Kidney capillary endothelial cell (primary cell): ENCODE measurements at regions not wholly inside any gene's neighbourhood (a gene's known extent, or its start where the extent isn't known, plus 50 kb on each side); places are given as distances from the start of the nearest gene placed in this dataset.

ENCODE experiments used
- DNase-seq: peaks from one replicate; pipeline ENCODE4 v3.0.0-alpha.2; 2018; ENCODE audit warnings: low spot score

DNA sequence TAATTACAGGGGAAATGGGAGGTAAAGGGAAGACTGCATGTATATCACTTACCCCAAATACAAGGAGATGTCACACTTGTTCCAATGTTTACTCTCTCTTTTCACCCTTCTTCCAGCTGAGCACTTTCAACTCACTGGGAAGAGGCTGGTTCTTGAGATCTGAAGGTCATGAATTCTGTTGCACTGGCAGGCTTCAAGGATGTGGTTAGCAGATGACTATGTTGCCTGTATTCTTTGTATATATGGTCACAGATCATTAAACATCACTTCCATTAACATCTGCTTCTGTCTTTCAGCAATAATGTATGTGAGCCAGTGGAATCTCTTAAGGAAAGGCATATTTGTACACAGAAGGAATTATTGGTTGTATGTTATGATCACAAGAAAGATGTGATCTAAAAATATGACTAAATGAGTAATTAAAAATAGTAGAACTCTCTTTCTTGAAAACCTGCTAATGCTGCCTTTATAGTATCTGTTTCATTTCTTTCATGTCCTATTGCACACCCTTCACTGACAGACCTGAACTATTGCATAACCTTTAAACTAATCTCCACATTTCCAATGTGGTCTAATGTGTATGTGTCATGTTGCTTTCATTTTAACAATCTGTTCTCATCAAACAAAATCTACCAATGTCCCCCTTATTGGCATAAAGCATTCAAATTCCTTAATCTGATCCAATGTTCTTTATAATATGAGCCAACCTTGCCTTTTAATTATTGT is 131.4 kb upstream of the EPHA7 start:
- no peak for DNase-seq

- no peak for DNase-seq
These were observed 130.5 kb upstream of the EPHA7 start for GRCh38 chr6:93549868-93550267.

DNA sequence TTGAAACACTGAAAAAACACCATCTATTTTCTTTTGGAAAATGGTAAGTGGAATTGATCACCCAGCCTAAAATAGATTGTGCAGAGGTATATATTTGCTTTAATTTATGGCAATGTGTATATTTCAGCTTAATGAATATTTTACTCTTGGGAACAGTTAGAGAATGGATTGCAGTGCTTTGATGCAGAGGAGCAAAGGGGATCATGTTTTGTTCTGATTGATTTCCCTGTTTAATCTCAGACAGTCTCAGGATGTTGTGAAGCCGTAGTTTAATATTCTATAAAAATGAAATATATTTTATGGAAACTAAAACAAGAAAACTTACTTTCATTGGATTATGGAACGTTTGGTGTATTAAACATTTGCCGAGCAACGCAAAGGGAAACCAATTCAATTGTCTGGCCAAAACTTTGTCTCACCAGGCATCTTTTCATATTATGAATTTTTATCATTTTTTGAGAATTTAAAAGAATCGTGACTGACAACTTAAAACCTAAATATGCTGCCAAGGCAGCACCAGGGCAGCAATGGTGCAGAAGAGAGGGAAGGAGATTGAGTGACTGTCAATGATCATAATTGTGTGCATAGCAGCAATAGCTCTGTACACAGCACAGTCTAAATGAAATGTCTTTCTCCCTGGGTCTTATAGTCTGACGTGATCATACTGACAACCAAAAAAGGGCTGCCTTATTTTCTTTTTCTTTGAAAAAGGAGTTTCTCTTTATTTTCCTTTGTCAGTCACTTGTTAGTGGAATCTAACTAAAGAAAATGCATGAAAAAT is 105.5 kb upstream of the EPHA7 start:
- DNase-seq = no peak

DNA sequence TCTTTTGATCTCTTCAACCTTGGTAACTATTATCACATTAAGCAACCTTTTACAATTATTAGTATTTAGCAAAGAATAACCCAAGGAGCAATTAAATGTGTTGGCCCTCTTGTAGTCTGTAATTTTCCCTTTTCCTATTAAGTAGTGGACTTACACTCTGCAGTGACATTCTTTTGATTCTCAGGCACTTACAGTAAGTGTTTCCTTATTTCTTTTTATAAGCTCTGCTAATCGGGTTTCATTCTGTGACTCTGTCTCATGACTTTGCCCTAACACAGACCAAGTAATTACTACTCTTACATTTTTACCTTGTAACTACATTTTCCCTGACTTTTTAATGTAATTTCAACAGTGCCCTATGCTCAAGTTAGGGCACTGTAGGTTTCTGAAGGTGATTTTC is 104.0 kb upstream of the EPHA7 start:
- DNase-seq = no peak

DNA sequence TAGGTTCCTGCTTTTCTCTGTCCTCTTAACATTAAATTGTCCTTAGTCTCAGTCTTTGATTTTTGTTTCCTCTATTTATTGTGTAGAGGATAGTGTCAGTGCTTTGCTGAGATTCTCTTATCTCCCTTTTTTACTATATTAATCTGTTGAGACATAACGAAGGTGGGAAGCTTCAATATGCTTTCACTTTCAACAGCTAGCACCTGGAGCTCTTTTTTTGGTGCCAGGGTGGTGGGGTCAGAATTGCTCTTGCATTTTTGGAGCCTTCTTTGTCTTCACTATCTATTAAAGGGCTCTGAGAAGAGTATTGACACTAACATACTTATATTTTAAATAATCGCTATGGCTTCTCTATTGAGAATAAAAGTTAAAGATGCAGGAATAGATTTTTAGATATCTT is 97.1 kb upstream of the EPHA7 start:
- DNase-seq = no peak

GRCh38 chr6:93515736-93516135 is 96.4 kb upstream of the EPHA7 start:
- no peak for DNase-seq

DNA sequence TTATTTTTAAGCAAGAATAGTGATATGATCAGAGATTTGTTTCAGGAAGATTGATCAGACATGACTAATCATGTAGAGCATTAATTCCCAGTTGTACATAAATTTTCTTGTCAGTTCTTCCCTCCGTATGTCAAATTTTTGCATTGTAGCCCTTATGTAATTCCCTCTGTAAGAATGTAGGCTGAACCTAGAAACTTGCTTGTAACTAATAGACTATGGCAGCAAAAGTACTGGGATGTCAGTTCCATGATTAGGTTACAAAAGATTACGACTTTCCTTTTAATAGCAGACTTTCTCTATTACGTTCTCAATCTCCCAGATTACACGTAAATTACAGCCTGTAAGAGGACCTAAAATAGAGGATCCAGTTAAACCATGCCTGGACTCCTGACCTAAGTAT is 79.4 kb upstream of the EPHA7 start:
- no peak for DNase-seq

GRCh38 chr6:93496548-93496947 is 77.2 kb upstream of the EPHA7 start:
- peak; percentile 5 for DNase-seq

DNA sequence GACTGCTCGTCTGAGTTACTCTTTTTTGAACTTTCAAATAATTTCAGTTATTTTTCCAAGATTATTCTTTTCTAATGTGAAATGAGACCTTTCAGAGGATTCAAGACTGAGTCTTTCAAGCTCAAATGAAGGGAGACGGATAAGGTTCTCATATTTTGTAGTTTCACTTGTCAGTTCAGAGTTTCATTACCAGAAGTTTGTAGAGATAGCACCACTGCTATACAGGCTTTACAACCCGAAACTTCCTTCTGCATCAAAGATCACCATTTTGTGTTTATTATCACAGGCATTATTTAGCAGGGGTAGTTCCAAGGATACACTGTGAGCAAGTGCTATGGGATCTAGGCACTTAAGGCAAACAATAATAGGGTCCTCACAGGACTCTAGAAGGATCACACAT is 74.7 kb upstream of the EPHA7 start:
- DNase-seq = no peak

GRCh38 chr6:93474733-93475179 is 55.4 kb upstream of the EPHA7 start:
- no peak for DNase-seq

DNA sequence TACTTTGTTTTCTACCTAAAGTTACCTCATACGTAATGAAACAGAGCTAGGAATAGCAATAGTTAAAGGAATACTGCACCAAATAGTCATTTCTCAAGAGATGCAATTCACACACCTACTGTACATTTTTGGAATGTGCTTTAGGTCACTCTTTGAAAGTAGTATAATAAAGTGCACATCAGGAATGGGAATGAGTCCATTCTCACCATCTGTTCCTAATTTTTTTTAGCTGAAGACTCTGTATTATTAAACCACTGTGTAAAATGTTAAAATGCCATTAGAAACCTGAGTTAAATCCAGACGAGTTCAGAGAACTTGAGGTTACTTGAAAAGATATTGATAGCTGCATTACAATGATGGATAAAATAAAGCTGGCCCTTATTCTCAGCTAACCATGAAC is 51.9 kb upstream of the EPHA7 start:
- DNase-seq = no peak
